ENCODE measurements at regions not wholly inside any gene's neighbourhood (a gene's known extent, or its start where the extent isn't known, plus 50 kb on each side); places are given as distances from the start of the nearest gene placed in this dataset.

GRCh38 chr13:90492872-90493271, 854.6 kb upstream of the MIR17HG start:
- H2AFZ ChIP-seq (ENCODE audit: low read depth, low read length) = no peak overlapping the region

GRCh38 chr13:90493667-90494066, 853.8 kb upstream of the MIR17HG start:
- BruUV-seq (replicated peaks) = no TSS peak
- peaks cover 10% of the 10 kb centered on the region for H3K9me3 ChIP-seq (replicated peaks; ENCODE audit: control insufficient read depth, insufficient read depth, low read depth, low read length)
- no peaks in the 10 kb centered on the region for H3K27me3 ChIP-seq (ENCODE audit: control insufficient read depth in 2 of 2, insufficient read depth in 2 of 2, low read length in 2 of 2)
- ATAC-seq (no peak), FAIRE-seq (no peak), DNase-seq (ENCODE audit: extremely low read depth in 1 of 4, low spot score in 3 of 4) (no peak)
- TF ChIP-seq CAMTA2 (CRISPR knock-in tag; conservative IDR thresholded peaks at IDR 0.05) (0 out of 2 replicates have a peak, but pooled peaks have one; percentile 67), RNF2 (IDR thresholded peaks at IDR 0.05) (no peak), TRIM28 (IDR thresholded peaks at IDR 0.05) (no peak), PRMT5 (CRISPR knock-in tag; IDR thresholded peaks at IDR 0.05) (0 out of 2 replicates have a peak, but pooled peaks have one; percentile 21), MBD1 (CRISPR knock-in tag; IDR thresholded peaks at IDR 0.05) (no peak), CSDE1 (IDR thresholded peaks at IDR 0.05) (no peak), PHB (CRISPR knock-in tag; IDR thresholded peaks at IDR 0.05) (no peak)
- WGBS (ENCODE audit: insufficient coverage, low coverage, missing lambda C conversion rate) = 0% methylated on average over 2 of the region's 2 CpGs
- H3K4me3 ChIP-seq = no peak overlapping the region
- no peaks in the 10 kb centered on the region for H3K36me3 ChIP-seq (ENCODE audit: control insufficient read depth, insufficient read depth, low read length)
- no peak overlapping the region for H3K4me2 ChIP-seq (ENCODE audit: insufficient read depth, low read length)
- no peak overlapping the region for H3K27ac ChIP-seq (ENCODE audit: extremely low read depth, low read depth, low read length)
- POLR2A ChIA-PET = no interaction called here
- in situ Hi-C loops (cut with MboI) = no loop called here
- intact Hi-C loops (cut with micrococcal nuclease) = loop anchor here (5.0 kb wide), 1 partner anchor 49 kb away; no protein-coding TSS in a partner anchor
- CTCF ChIA-PET (ENCODE audit: low intra/inter-chr PET ratio) = no interaction called here
- no peaks in the 10 kb centered on the region for H3K9me1 ChIP-seq (ENCODE audit: control insufficient read depth, insufficient read depth, low read length)
- no peak overlapping the region for H2AFZ ChIP-seq (ENCODE audit: low read depth, low read length)
- no peaks in the 10 kb centered on the region for H3K79me2 ChIP-seq (ENCODE audit: control insufficient read depth, insufficient read depth, low read length)
- H4K20me1 ChIP-seq (replicated peaks; ENCODE audit: control insufficient read depth, insufficient read depth, low read length) = no peaks in the 10 kb centered on the region
- H3K9ac ChIP-seq (ENCODE audit: insufficient read depth in 1 of 2, low read depth in 2 of 2, low read length in 2 of 2) = no peak overlapping the region
- no peaks in the 10 kb centered on the region for H3K4me1 ChIP-seq (replicated peaks in 1 of 2; ENCODE audit: control insufficient read depth in 2 of 2, insufficient read depth in 2 of 2, low read length in 2 of 2)

More at GRCh38 chr13:90492872-90493271, 854.6 kb upstream of the MIR17HG start:
- Histone ChIP-seq H3K4me3 (no peak overlapping the region), H3K9me3 (replicated peaks; ENCODE audit: control insufficient read depth, insufficient read depth, low read depth, low read length) (peaks cover 12% of the 10 kb centered on the region), H3K27me3 (ENCODE audit: control insufficient read depth in 2 of 2, insufficient read depth in 2 of 2, low read length in 2 of 2) (no peaks in the 10 kb centered on the region), H3K4me1 (replicated peaks in 1 of 2; ENCODE audit: control insufficient read depth in 2 of 2, insufficient read depth in 2 of 2, low read length in 2 of 2) (no peaks in the 10 kb centered on the region), H3K9me1 (ENCODE audit: control insufficient read depth, insufficient read depth, low read length) (no peaks in the 10 kb centered on the region), H3K36me3 (ENCODE audit: control insufficient read depth, insufficient read depth, low read length) (no peaks in the 10 kb centered on the region), H4K20me1 (replicated peaks; ENCODE audit: control insufficient read depth, insufficient read depth, low read length) (no peaks in the 10 kb centered on the region), H3K9ac (ENCODE audit: insufficient read depth in 1 of 2, low read depth in 2 of 2, low read length in 2 of 2) (no peak overlapping the region), H3K79me2 (ENCODE audit: control insufficient read depth, insufficient read depth, low read length) (no peaks in the 10 kb centered on the region), H3K4me2 (ENCODE audit: insufficient read depth, low read length) (no peak overlapping the region), H3K27ac (ENCODE audit: extremely low read depth, low read depth, low read length) (no peak overlapping the region)
- CTCF ChIA-PET (ENCODE audit: low intra/inter-chr PET ratio) = no interaction called here
- DNase-seq (ENCODE audit: extremely low read depth in 1 of 4, low spot score in 3 of 4) (peak in 1 of 4 experiments; percentile 27), FAIRE-seq (no peak), ATAC-seq (no peak)
- intact Hi-C loops (cut with micrococcal nuclease) (loop anchor here (5.0 kb wide), 1 partner anchor 49 kb away; no protein-coding TSS in a partner anchor), in situ Hi-C loops (cut with MboI) (no loop called here)
- BruUV-seq (replicated peaks) = no TSS peak
- POLR2A ChIA-PET = no interaction called here
- WGBS (ENCODE audit: insufficient coverage, low coverage, missing lambda C conversion rate) = under 1% methylated on average over 2 of the region's 2 CpGs
- TF ChIP-seq CBFA2T3 (IDR thresholded peaks at IDR 0.05) = peak; percentile 58; the same call in 1 of the 2 replicates
- no peak for TF ChIP-seq SIN3B (IDR thresholded peaks at IDR 0.05; ENCODE audit: low read depth)
- TF ChIP-seq ETV6 (IDR thresholded peaks at IDR 0.05; ENCODE audit: borderline replicate concordance in 1 of 2, low read depth in 2 of 2, low read length in 1 of 2) = no peak
- TF ChIP-seq ETV6 (CRISPR knock-in tag; IDR thresholded peaks at IDR 0.05; ENCODE audit: borderline replicate concordance) = no peak
- TF ChIP-seq ZNF668 (CRISPR knock-in tag; IDR thresholded peaks at IDR 0.05) = no peak
- TF ChIP-seq RFX5 (IDR thresholded peaks at IDR 0.05; ENCODE audit: low read depth, low read length) = no peak
- TF ChIP-seq DMBX1 (CRISPR knock-in tag; IDR thresholded peaks at IDR 0.05; ENCODE audit: borderline replicate concordance) = peak; percentile 68; the same call in 1 of the 2 replicates

Measured in K562 (cell line).